H9 (cell line): ENCODE measurements at regions not wholly inside any gene's neighbourhood (a gene's known extent, or its start where the extent isn't known, plus 50 kb on each side); places are given as distances from the start of the nearest gene placed in this dataset.

Experiments
- DNase-seq: peaks from one replicate; pipeline ENCODE4 v3.0.0-alpha.2; 2017
- H2AFZ ChIP-seq: one replicate; pipeline ENCODE4 v1.6.1; 2013; ENCODE audit warnings: mild to moderate bottlenecking, low read length, control low read depth, moderate library complexity
- H2AK5ac ChIP-seq: 2 replicates; pipeline ENCODE4 v1.6.1; 2013; ENCODE audit warnings: low read length, control low read depth, mixed read lengths; ENCODE audit not compliant: insufficient read length
- H2BK120ac ChIP-seq: one replicate; pipeline ENCODE4 v1.6.1; 2013; ENCODE audit warnings: low read depth, mild to moderate bottlenecking, low read length, control low read depth, inconsistent platforms; ENCODE audit not compliant: poor library complexity, severe bottlenecking
- H2BK12ac ChIP-seq: 2 replicates; pipeline ENCODE4 v1.6.1; 2013; ENCODE audit warnings: low read length, control low read depth, mixed read lengths, low read depth; ENCODE audit not compliant: insufficient read length
- H2BK15ac ChIP-seq: 2 replicates; pipeline ENCODE4 v1.6.1; 2013; ENCODE audit warnings: low read depth, low read length, control low read depth
- H2BK20ac ChIP-seq: one replicate; pipeline ENCODE4 v1.6.1; 2013; ENCODE audit warnings: low read depth, mild to moderate bottlenecking, low read length, control low read depth, inconsistent platforms; ENCODE audit not compliant: poor library complexity, severe bottlenecking
- H2BK5ac ChIP-seq: 2 replicates; pipeline ENCODE4 v1.6.1; 2013; ENCODE audit warnings: low read length, control low read depth, mixed read lengths; ENCODE audit not compliant: insufficient read length
- H3K14ac ChIP-seq: 2 replicates; pipeline ENCODE4 v1.6.1; 2013; ENCODE audit warnings: low read length, control low read depth; ENCODE audit not compliant: insufficient read depth
- H3K18ac ChIP-seq: 2 replicates; pipeline ENCODE4 v1.6.1; 2013; ENCODE audit warnings: low read depth, mild to moderate bottlenecking, mixed read lengths, low read length, control low read depth; ENCODE audit not compliant: insufficient read length
- H3K23ac ChIP-seq: 2 replicates; pipeline ENCODE4 v1.6.1; 2013; ENCODE audit warnings: low read length, control low read depth, mixed read lengths, low read depth; ENCODE audit not compliant: insufficient read length
- H3K23me2 ChIP-seq: 2 replicates; pipeline ENCODE4 v1.6.1; 2013; ENCODE audit warnings: low read depth, mild to moderate bottlenecking, mixed read lengths, low read length, control low read depth; ENCODE audit not compliant: insufficient read length, poor library complexity, severe bottlenecking
- H3K27ac ChIP-seq: 2 replicates; pipeline ENCODE4 v1.5.1; 2013; ENCODE audit warnings: low read length, control low read depth, mixed read lengths, low read depth; ENCODE audit not compliant: insufficient read length
- H3K27me3 ChIP-seq: 2 replicates; pipeline ENCODE4 v1.6.1; 2013; ENCODE audit warnings: low read length, control low read depth, inconsistent platforms; ENCODE audit not compliant: insufficient read depth
- H3K4ac ChIP-seq: 2 replicates; pipeline ENCODE4 v1.6.1; 2013; ENCODE audit warnings: low read depth, mild to moderate bottlenecking, control low read depth, inconsistent platforms, low read length, moderate library complexity
- H3K4me1 ChIP-seq: 2 replicates; pipeline ENCODE4 v1.6.1; 2013; ENCODE audit warnings: low read length, control low read depth, inconsistent platforms; ENCODE audit not compliant: insufficient read depth
- H3K4me2 ChIP-seq: 2 replicates; pipeline ENCODE4 v1.6.1; 2013; ENCODE audit warnings: low read length, control low read depth, mixed read lengths; ENCODE audit not compliant: insufficient read length, insufficient read depth
- H3K56ac ChIP-seq: 2 replicates; pipeline ENCODE4 v1.6.1; 2013; ENCODE audit warnings: low read depth, mild to moderate bottlenecking, mixed read lengths, low read length, control low read depth; ENCODE audit not compliant: insufficient read length
- H3K79me1 ChIP-seq: 2 replicates; pipeline ENCODE4 v1.6.1; 2013; ENCODE audit warnings: low read depth, mild to moderate bottlenecking, moderate library complexity, low read length, control low read depth, inconsistent platforms; ENCODE audit not compliant: insufficient read depth, poor library complexity, severe bottlenecking
- H3K79me2 ChIP-seq: 2 replicates; pipeline ENCODE4 v1.6.1; 2013; ENCODE audit warnings: low read length, control low read depth, inconsistent platforms; ENCODE audit not compliant: insufficient read depth
- H3K9ac ChIP-seq: 2 replicates; pipeline ENCODE4 v1.6.1; 2013; ENCODE audit warnings: low read length, control low read depth, mixed read lengths; ENCODE audit not compliant: insufficient read length; ENCODE audit errors: extremely low read depth
- H3K9me3 ChIP-seq: one replicate; pipeline ENCODE4 v1.6.1; 2013; ENCODE audit warnings: low read depth, low read length, inconsistent platforms; ENCODE audit not compliant: control insufficient read depth
- H3T11ph ChIP-seq: one replicate; pipeline ENCODE4 v1.6.1; 2013; ENCODE audit warnings: mild to moderate bottlenecking, low read length, control low read depth, inconsistent platforms
- H4K20me1 ChIP-seq: one replicate; pipeline ENCODE4 v1.6.1; 2013; ENCODE audit not compliant: control insufficient read depth, insufficient read length, insufficient read depth
- H4K5ac ChIP-seq: 2 replicates; pipeline ENCODE4 v1.6.1; 2013; ENCODE audit warnings: low read depth, mild to moderate bottlenecking, mixed read lengths, low read length, control low read depth; ENCODE audit not compliant: insufficient read length
- H4K8ac ChIP-seq: replicated peaks from 2 replicates; pipeline ENCODE4 v1.6.1; 2013; ENCODE audit warnings: low read length, control low read depth, mixed read lengths, low read depth; ENCODE audit not compliant: insufficient read length
- H4K91ac ChIP-seq: 2 replicates; pipeline ENCODE4 v1.6.1; 2013; ENCODE audit warnings: low read depth, mild to moderate bottlenecking, moderate library complexity, mixed read lengths, low read length, control low read depth; ENCODE audit not compliant: insufficient read length
- H3K27ac Mint-ChIP-seq, 3 experiments: 2 replicates in 2 of 3; 3 replicates in 1 of 3; pipeline ENCODE4 v1.8.0; 2020 to 2021; ENCODE audit warnings: mixed read lengths in 3 of 3, mild to moderate bottlenecking in 1 of 3, moderate library complexity in 1 of 3
- H3K27me3 Mint-ChIP-seq: 2 replicates; pipeline ENCODE4 v1.8.0; 2021; ENCODE audit warnings: low read depth, mild to moderate bottlenecking, moderate library complexity, mixed read lengths
- H3K36me3 Mint-ChIP-seq, 3 experiments: 2 replicates in 2 of 3; 3 replicates in 1 of 3; pipeline ENCODE4 v1.8.0; 2020 to 2021; ENCODE audit warnings: low read depth in 3 of 3, mixed read lengths in 3 of 3; ENCODE audit not compliant: insufficient read depth in 1 of 3
- H3K4me1 Mint-ChIP-seq, 2 experiments: 2 replicates each; pipeline ENCODE4 v1.8.0; 2020; ENCODE audit warnings: mixed read lengths in 2 of 2
- H3K4me3 Mint-ChIP-seq, 2 experiments: 2 replicates in 1 of 2; 3 replicates in 1 of 2; pipeline ENCODE4 v1.8.0; 2020 to 2021; ENCODE audit warnings: mild to moderate bottlenecking in 2 of 2, mixed read lengths in 2 of 2, moderate library complexity in 1 of 2
- H3K9me3 Mint-ChIP-seq, 2 experiments: 2 replicates in 1 of 2; 3 replicates in 1 of 2; pipeline ENCODE4 v1.8.0; 2020; ENCODE audit warnings: mild to moderate bottlenecking in 2 of 2, mixed read lengths in 2 of 2, moderate library complexity in 1 of 2
- CTCF ChIP-seq: fragments of 200-600 bp; sonication (generic); conservative IDR thresholded peaks from 3 replicates; pipeline ENCODE4 v1.8.0; 2021; ENCODE audit warnings: antibody characterized with exemption, mild to moderate bottlenecking
- WGBS: extraction: QIAGEN DNeasy Blood & Tissue Kit; methylation state at CpG from one replicate; pipeline ENCODE4 v1.1.7; 2013; ENCODE audit warnings: missing lambda C conversion rate, low lambda C conversion rate, mixed read lengths; ENCODE audit not compliant: insufficient read length; ENCODE audit errors: extremely low coverage; 5-methylcytosine and 5-hydroxymethylcytosine counted together

DNA sequence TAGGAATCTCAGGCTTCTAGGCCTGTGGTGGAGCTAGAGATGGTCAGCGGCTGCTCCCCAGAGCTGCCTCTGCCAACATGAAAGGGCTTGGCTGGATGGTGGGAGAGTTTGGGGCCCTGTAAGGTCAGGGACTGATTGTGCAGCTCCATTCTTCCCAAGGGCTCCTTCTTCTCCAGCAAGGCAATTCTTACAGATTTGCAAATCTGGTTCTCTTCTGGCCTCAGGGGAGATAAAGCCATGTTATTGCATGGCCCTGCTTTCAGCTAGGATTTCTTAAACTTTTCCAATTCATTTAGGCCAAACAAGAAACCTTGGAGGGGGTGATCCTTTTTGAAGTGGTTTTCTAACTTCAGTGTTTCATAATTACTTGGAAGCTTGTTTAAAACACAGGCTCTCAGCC is 213.4 kb downstream of the PRDM2 start:
- no CpG with 5 or more reads among the region's 1 CpG for WGBS

More for the DNA sequence above, 213.4 kb downstream of the PRDM2 start:
- Histone ChIP-seq H3K4ac (no peak overlapping the region), H2BK120ac (no peak overlapping the region), H2BK5ac (no peak overlapping the region), H3K4me2 (no peak overlapping the region), H2AFZ (no peak overlapping the region), H3K79me2 (no peaks in the 10 kb centered on the region), H2BK12ac (no peak overlapping the region), H3K9ac (no peak overlapping the region), H3K4me1 (no peaks in the 10 kb centered on the region), H2BK15ac (no peak overlapping the region), H3K23ac (no peak overlapping the region), H3K23me2 (no peaks in the 10 kb centered on the region), H4K5ac (no peak overlapping the region), H3K56ac (no peak overlapping the region), H2AK5ac (no peak overlapping the region), H3T11ph (no peak overlapping the region), H2BK20ac (no peak overlapping the region), H3K14ac (no peak overlapping the region), H4K20me1 (no peaks in the 10 kb centered on the region), H4K91ac (no peak overlapping the region), H4K8ac (no peak overlapping the region), H3K27me3 (no peaks in the 10 kb centered on the region), H3K9me3 (no peaks in the 10 kb centered on the region), H3K27ac (no peak overlapping the region), H3K79me1 (no peaks in the 10 kb centered on the region), H3K18ac (no peak overlapping the region)
- Mint-ChIP-seq H3K27me3 (peaks cover 13% of the 10 kb centered on the region), H3K36me3 (peaks cover 0 to 1% (median 0%) of the 10 kb centered on the region in 3 experiments; a peak in 2 of 7 replicates), H3K9me3 (no peaks in the 10 kb centered on the region; a peak in 3 of 5 replicates), H3K4me3 (no peak overlapping the region), H3K4me1 (peaks cover 4 to 5% of the 10 kb centered on the region in 2 experiments), H3K27ac (no peak overlapping the region)
- no peak for TF ChIP-seq CTCF
- DNase-seq = no peak
